Lower leg skin (tissue), 3 donors: ENCODE measurements at regions not wholly inside any gene's neighbourhood (a gene's known extent, or its start where the extent isn't known, plus 50 kb on each side); places are given as distances from the start of the nearest gene placed in this dataset.

Source experiments
- POLR2A ChIP-seq, 2 donors: fragments of 450-650 bp; IDR thresholded peaks; one replicate each; pipeline ENCODE4 v1.6.1; 2016 to 2017; ENCODE audit warnings: antibody characterized with exemption in 2 of 2, mild to moderate bottlenecking in 1 of 2, moderate library complexity in 1 of 2
- TF ChIP-seq, protein P1 (sequence below), 3 donors: fragments of 450-650 bp; IDR thresholded peaks; one replicate each; pipeline ENCODE4 v1.5.1; 2016; ENCODE audit warnings: antibody characterized with exemption in 3 of 3, mild to moderate bottlenecking in 3 of 3, moderate library complexity in 2 of 3

DNA sequence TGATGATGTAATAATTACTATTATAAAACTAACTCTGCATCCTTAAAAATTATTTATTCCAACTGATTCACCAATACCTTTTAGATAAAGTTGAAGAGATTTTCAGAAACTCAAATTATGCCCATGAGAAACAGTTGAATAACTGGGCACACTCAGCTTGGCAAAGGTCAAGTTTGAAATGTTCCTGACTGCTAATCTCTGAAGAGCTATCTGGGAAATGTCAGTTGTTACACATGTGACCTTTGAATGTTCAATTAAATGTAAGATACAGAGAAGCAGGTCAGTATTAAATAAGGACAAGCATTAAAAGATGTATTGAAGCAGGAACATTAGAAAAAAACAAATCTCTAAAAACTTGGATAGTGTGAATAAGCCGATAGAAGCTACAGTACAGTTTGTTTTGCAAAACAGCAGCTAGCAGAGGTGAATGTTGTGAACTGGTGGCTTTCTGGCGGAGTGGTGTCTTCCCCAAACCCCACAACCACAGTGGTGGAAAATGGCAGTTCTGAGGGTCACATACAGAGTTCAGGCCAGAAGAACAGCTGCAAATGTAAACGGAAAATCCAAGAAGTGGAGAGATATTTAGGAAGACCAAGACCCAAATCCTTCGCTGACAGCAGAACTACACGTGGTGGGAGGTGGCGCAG, 61.9 kb upstream of the SLC5A9 start:
- TF ChIP-seq, protein P1, sequence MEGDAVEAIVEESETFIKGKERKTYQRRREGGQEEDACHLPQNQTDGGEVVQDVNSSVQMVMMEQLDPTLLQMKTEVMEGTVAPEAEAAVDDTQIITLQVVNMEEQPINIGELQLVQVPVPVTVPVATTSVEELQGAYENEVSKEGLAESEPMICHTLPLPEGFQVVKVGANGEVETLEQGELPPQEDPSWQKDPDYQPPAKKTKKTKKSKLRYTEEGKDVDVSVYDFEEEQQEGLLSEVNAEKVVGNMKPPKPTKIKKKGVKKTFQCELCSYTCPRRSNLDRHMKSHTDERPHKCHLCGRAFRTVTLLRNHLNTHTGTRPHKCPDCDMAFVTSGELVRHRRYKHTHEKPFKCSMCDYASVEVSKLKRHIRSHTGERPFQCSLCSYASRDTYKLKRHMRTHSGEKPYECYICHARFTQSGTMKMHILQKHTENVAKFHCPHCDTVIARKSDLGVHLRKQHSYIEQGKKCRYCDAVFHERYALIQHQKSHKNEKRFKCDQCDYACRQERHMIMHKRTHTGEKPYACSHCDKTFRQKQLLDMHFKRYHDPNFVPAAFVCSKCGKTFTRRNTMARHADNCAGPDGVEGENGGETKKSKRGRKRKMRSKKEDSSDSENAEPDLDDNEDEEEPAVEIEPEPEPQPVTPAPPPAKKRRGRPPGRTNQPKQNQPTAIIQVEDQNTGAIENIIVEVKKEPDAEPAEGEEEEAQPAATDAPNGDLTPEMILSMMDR (IDR thresholded peaks at IDR 0.05): no peak
- no peak for TF ChIP-seq POLR2A (IDR thresholded peaks at IDR 0.05)
